ENCODE measurements at regions not wholly inside any gene's neighbourhood (a gene's known extent, or its start where the extent isn't known, plus 50 kb on each side); places are given as distances from the start of the nearest gene placed in this dataset.

- no peak for ATAC-seq (ENCODE audit: low FRiP score in 2 of 2)
- H3K36me3 ChIP-seq, result no peaks in the 10 kb centered on the region
- H3K4me1 ChIP-seq, result peaks cover 0 to 11% (median 4%) of the 10 kb centered on the region in 4 donors
- H3K27ac ChIP-seq, result no peak overlapping the region
- 68% methylated on average over 3 of the region's 3 CpGs; no CpG with 5 or more reads in 1 of the 2 donors for WGBS, 2 donors
- H3K4me3 ChIP-seq, result no peak overlapping the region
- H3K27me3 ChIP-seq, result no peaks in the 10 kb centered on the region
- DNase-seq, result no peak
- H3K9me3 ChIP-seq, result no peaks in the 10 kb centered on the region
- TF ChIP-seq POLR2A (IDR thresholded peaks at IDR 0.05) (no peak), POLR2AphosphoS5 (IDR thresholded peaks at IDR 0.05) (no peak), CTCF (IDR thresholded peaks at IDR 0.05) (no peak), EP300 (IDR thresholded peaks at IDR 0.05) (no peak)
Measured at GRCh38 chr13:95474992-95475391, 77.5 kb upstream of the CLDN10 start.

GRCh38 chr13:95477187-95477586 is 75.3 kb upstream of the CLDN10 start:
- TF ChIP-seq CTCF (IDR thresholded peaks at IDR 0.05) (no peak), POLR2A (IDR thresholded peaks at IDR 0.05) (no peak), EP300 (IDR thresholded peaks at IDR 0.05) (no peak), POLR2AphosphoS5 (IDR thresholded peaks at IDR 0.05) (no peak)
- no peak for ATAC-seq (ENCODE audit: low FRiP score in 2 of 2)
- DNase-seq, result no peak
- Histone ChIP-seq H3K27me3 (no peaks in the 10 kb centered on the region), H3K27ac (no peak overlapping the region), H3K4me3 (no peak overlapping the region), H3K9me3 (no peaks in the 10 kb centered on the region), H3K4me1 (peaks cover 0 to 11% (median 4%) of the 10 kb centered on the region in 4 donors), H3K36me3 (no peaks in the 10 kb centered on the region)
- 77 to 89% methylated on average over 6 of the region's 6 CpGs for WGBS, 2 donors

- H3K9me3 ChIP-seq, result no peaks in the 10 kb centered on the region
- H3K27ac ChIP-seq, result no peak overlapping the region
- no peak for TF ChIP-seq CTCF (IDR thresholded peaks at IDR 0.05)
- TF ChIP-seq POLR2A (IDR thresholded peaks at IDR 0.05), result no peak
- no peak for TF ChIP-seq EP300 (IDR thresholded peaks at IDR 0.05)
- no peak for TF ChIP-seq POLR2AphosphoS5 (IDR thresholded peaks at IDR 0.05)
- peak in 1 of 2 donors; percentile 19 for ATAC-seq (ENCODE audit: low FRiP score in 2 of 2)
- no peak overlapping the region for H3K4me3 ChIP-seq
- peaks cover 0 to 11% (median 4%) of the 10 kb centered on the region in 4 donors for H3K4me1 ChIP-seq
- no peaks in the 10 kb centered on the region for H3K36me3 ChIP-seq
- no peak for DNase-seq
- WGBS, 2 donors, result 85% methylated on average over 2 of the region's 2 CpGs
- no peaks in the 10 kb centered on the region for H3K27me3 ChIP-seq
Measured at GRCh38 chr13:95479731-95480130, 72.8 kb upstream of the CLDN10 start.

GRCh38 chr13:95480131-95480545 is 72.4 kb upstream of the CLDN10 start:
- peak in 1 of 2 donors; percentile 51 for DNase-seq
- WGBS, 2 donors, result 43 to 56% methylated on average over 6 of the region's 7 CpGs
- H3K27ac ChIP-seq, result no peak overlapping the region
- no peaks in the 10 kb centered on the region for H3K27me3 ChIP-seq
- no peak overlapping the region for H3K4me3 ChIP-seq
- peak; percentile 53 to 70 for ATAC-seq (ENCODE audit: low FRiP score in 2 of 2)
- H3K36me3 ChIP-seq, result no peaks in the 10 kb centered on the region
- no peaks in the 10 kb centered on the region for H3K9me3 ChIP-seq
- H3K4me1 ChIP-seq, result peaks cover 0 to 11% (median 4%) of the 10 kb centered on the region in 4 donors
- TF ChIP-seq POLR2AphosphoS5 (IDR thresholded peaks at IDR 0.05) (no peak), EP300 (IDR thresholded peaks at IDR 0.05) (no peak), CTCF (IDR thresholded peaks at IDR 0.05) (no peak), POLR2A (IDR thresholded peaks at IDR 0.05) (no peak)

Data from upper lobe of left lung (tissue), 6 donors.